Endothelial cell (in vitro differentiated cells): ENCODE measurements at regions not wholly inside any gene's neighbourhood (a gene's known extent, or its start where the extent isn't known, plus 50 kb on each side); places are given as distances from the start of the nearest gene placed in this dataset.
A peak's percentile ranks its signal among the peaks of the same experiment; 100 is the strongest.

Source experiments
- DNase-seq: peaks from one replicate; pipeline ENCODE4 v3.0.0; 2021; ENCODE audit warnings: low spot score
- H3K27ac Mint-ChIP-seq: one replicate; pipeline ENCODE4 v1.8.0; 2021; ENCODE audit warnings: mixed read lengths, inconsistent platforms; ENCODE audit not compliant: unreplicated experiment
- H3K27me3 Mint-ChIP-seq: one replicate; pipeline ENCODE4 v1.8.0; 2021; ENCODE audit warnings: mild to moderate bottlenecking, moderate library complexity, mixed read lengths, inconsistent platforms; ENCODE audit not compliant: unreplicated experiment
- H3K36me3 Mint-ChIP-seq: one replicate; pipeline ENCODE4 v1.8.0; 2021; ENCODE audit warnings: mild to moderate bottlenecking, low read depth, mixed read lengths, inconsistent platforms; ENCODE audit not compliant: unreplicated experiment
- H3K4me1 Mint-ChIP-seq: one replicate; pipeline ENCODE4 v1.8.0; 2021; ENCODE audit warnings: mild to moderate bottlenecking, mixed read lengths, inconsistent platforms; ENCODE audit not compliant: unreplicated experiment
- H3K4me3 Mint-ChIP-seq: one replicate; pipeline ENCODE4 v1.8.0; 2021; ENCODE audit warnings: mild to moderate bottlenecking, mixed read lengths, inconsistent platforms; ENCODE audit not compliant: unreplicated experiment
- H3K9me3 Mint-ChIP-seq: one replicate; pipeline ENCODE4 v1.8.0; 2021; ENCODE audit warnings: mixed read lengths, inconsistent platforms; ENCODE audit not compliant: unreplicated experiment
- TF ChIP-seq, protein P1 (sequence below): fragments of 200-600 bp; sonication (generic); IDR thresholded peaks from one replicate; pipeline ENCODE4 v1.5.0; 2021; ENCODE audit warnings: antibody characterized with exemption; ENCODE audit not compliant: unreplicated experiment

DNA sequence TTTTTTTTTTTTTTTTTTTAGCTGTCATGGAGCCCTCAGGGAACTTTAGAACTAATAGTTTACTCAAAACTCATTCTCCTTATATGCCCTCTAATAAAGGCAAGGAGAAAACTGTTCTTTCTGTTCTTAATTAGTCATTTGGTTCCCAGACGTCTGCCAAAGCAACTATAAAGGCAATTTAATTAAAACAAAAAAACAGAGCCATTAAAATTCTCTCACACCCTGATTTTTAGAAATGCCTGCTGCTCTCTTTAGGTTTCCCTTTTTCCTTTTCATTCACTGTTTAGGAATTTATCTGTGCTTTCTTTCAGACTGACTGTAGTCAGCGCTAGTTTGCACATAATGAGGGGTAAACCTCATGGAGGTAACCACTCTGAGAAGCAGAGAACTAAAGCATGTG, 463.6 kb upstream of the THRB start:
- TF ChIP-seq, protein P1, sequence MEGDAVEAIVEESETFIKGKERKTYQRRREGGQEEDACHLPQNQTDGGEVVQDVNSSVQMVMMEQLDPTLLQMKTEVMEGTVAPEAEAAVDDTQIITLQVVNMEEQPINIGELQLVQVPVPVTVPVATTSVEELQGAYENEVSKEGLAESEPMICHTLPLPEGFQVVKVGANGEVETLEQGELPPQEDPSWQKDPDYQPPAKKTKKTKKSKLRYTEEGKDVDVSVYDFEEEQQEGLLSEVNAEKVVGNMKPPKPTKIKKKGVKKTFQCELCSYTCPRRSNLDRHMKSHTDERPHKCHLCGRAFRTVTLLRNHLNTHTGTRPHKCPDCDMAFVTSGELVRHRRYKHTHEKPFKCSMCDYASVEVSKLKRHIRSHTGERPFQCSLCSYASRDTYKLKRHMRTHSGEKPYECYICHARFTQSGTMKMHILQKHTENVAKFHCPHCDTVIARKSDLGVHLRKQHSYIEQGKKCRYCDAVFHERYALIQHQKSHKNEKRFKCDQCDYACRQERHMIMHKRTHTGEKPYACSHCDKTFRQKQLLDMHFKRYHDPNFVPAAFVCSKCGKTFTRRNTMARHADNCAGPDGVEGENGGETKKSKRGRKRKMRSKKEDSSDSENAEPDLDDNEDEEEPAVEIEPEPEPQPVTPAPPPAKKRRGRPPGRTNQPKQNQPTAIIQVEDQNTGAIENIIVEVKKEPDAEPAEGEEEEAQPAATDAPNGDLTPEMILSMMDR: no peak
- H3K27ac Mint-ChIP-seq: no peak overlapping the region
- peaks cover 44% of the 10 kb centered on the region for H3K4me1 Mint-ChIP-seq
- peaks cover 2% of the 10 kb centered on the region for H3K27me3 Mint-ChIP-seq
- no peak overlapping the region for H3K4me3 Mint-ChIP-seq
- no peak for DNase-seq
- no peaks in the 10 kb centered on the region for H3K9me3 Mint-ChIP-seq
- H3K36me3 Mint-ChIP-seq: no peaks in the 10 kb centered on the region

DNA sequence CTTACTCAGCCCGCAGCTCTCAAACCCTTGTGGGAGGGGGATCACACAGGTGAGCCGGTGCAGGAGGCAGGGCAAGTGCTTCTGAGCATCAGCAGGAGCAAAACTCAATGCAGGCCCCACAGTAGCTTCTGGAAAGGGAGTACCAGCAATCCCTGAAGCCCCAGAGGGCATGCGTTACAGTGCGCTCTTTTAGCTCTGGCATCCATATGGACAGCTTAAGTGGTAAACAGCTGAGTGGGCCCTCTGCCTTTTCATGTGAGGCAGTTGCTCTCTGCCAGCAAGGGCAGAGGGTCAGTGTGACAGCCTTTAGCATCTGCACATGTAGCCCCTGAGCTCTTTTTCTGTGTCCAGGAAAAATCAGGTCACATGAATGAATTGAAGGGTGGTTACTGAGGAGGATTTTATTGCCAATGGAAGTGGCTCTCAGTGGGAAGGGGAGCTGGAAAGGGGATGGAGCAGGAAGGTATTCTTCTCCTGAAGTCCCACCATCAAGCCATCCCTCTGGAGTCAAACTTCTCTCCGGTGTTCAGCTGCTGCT, 464.3 kb upstream of the THRB start:
- Mint-ChIP-seq H3K36me3 (no peaks in the 10 kb centered on the region), H3K27me3 (peaks cover 2% of the 10 kb centered on the region), H3K4me1 (peaks cover 37% of the 10 kb centered on the region), H3K4me3 (no peak overlapping the region), H3K9me3 (no peaks in the 10 kb centered on the region), H3K27ac (no peak overlapping the region)
- TF ChIP-seq, protein P1: no peak
- no peak for DNase-seq

DNA sequence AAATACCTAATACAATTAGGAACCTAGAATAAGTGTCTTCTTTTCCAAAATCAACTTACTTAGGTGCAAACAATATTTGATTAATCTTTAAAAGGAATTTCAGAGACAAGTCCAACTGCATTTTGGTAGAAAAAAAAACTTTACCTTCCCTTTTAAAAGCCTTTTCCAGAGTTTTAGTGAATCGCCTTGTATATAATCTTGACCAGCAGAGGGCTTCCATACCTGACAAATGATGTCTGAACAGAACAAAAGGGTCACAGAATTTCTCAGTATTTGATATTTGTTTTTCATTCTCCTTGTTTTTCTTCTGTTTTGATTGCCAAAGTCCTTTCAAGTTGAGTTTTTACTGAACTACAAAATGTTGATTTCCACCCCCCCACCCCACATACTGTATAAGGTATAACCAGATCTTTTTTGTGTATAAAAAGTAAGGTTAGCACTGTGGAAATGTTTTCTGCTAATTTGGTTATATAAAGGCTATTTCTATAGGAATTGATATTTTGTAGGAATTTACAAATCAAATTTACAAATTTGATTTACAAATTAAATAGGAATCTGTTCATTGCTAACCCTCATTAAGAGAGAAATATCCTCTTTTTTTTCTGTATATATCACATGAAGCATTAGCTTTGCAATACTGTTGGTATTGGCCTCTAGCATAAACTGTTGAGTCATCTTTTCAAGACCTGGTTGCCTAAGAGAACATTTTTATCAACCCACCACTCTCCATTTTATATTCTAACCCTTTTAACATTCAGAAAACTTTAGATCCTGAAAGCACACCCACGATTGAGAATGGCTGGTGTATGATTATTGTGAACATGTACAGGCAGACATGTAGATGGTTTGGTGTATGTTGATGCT, 464.1 kb upstream of the RARB start:
- Mint-ChIP-seq H3K27ac (no peak overlapping the region), H3K9me3 (no peaks in the 10 kb centered on the region), H3K36me3 (no peaks in the 10 kb centered on the region), H3K27me3 (no peaks in the 10 kb centered on the region), H3K4me1 (peaks cover 3% of the 10 kb centered on the region), H3K4me3 (no peak overlapping the region)
- TF ChIP-seq, protein P1: peak; percentile 63
- DNase-seq: peak; percentile 15

DNA sequence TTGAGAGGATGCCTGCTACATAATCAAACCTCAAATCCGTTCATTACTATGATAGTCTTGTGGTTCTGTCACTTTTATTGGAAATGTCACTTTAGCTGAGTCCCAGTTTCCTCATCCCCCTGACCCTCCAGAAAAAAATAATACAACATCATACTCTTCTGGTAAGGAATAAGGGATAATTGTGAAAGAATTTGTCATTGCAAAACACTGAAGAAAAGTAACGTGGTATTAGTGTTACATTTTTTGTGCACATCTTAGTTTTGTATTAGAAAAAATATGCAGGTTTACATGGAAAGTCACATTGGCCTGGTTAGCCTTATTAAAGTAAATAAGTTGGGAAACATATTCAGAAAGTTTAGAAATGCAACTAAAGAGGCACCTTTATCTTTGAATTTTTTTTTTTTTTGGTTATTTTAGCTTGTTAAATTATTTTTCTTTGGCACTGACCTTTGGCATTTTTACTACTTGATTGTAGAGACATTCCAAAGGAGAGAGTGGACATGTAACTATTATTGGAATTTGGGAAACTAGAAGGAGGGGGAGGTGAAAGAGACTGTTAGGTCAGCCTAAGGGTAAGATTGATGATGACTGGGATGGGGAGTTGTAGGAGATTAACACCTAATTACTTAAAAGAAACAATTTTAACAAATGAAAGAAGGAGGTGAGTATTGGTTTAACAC, 462.2 kb upstream of the RARB start:
- TF ChIP-seq, protein P1: no peak
- no peaks in the 10 kb centered on the region for H3K27me3 Mint-ChIP-seq
- no peak overlapping the region for H3K27ac Mint-ChIP-seq

DNA sequence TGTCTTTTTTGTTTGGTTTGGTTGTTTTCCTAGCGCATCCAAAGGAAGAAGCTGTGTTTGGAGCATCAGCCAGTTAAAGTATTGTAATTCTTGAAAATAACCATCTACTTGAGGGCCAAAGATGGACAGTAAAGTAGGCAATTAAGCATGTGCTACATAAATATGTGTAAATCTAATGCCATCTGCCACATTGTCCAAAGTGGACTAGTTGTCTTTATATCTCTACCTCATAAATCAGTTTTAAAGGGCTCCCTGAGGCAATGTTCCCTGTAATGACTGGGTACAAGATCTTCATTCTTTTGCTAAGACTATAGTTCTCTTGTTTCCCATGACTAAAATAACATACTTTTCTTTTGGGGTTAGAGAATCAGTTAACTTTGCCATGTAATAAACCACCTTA, 460.0 kb upstream of the RARB start:
- H3K27me3 Mint-ChIP-seq: no peaks in the 10 kb centered on the region
- DNase-seq: no peak
- H3K36me3 Mint-ChIP-seq: no peaks in the 10 kb centered on the region
- TF ChIP-seq, protein P1: no peak
- no peak overlapping the region for H3K4me3 Mint-ChIP-seq
- H3K27ac Mint-ChIP-seq: no peak overlapping the region
- no peaks in the 10 kb centered on the region for H3K9me3 Mint-ChIP-seq
- no peaks in the 10 kb centered on the region for H3K4me1 Mint-ChIP-seq

More for the DNA sequence above, 462.2 kb upstream of the RARB start:
- H3K4me1 Mint-ChIP-seq: no peaks in the 10 kb centered on the region
- DNase-seq: no peak
- H3K36me3 Mint-ChIP-seq: no peaks in the 10 kb centered on the region
- no peak overlapping the region for H3K4me3 Mint-ChIP-seq
- H3K9me3 Mint-ChIP-seq: no peaks in the 10 kb centered on the region
